ENCODE measurements at regions not wholly inside any gene's neighbourhood (a gene's known extent, or its start where the extent isn't known, plus 50 kb on each side); places are given as distances from the start of the nearest gene placed in this dataset.

- TF ChIP-seq ZFP3 (CRISPR knock-in tag; IDR thresholded peaks at IDR 0.05) (no peak), CSRNP3 (CRISPR knock-in tag; IDR thresholded peaks at IDR 0.05) (no peak), ZNF565 (CRISPR knock-in tag; conservative IDR thresholded peaks at IDR 0.05; ENCODE audit: low read depth) (no peak), CREB5 (CRISPR knock-in tag; IDR thresholded peaks at IDR 0.05; ENCODE audit: low read depth) (no peak), GLIS3 (CRISPR knock-in tag; IDR thresholded peaks at IDR 0.05) (no peak), POU6F1 (CRISPR knock-in tag; IDR thresholded peaks at IDR 0.05; ENCODE audit: borderline replicate concordance, low read depth) (no peak), ARNTL (CRISPR knock-in tag; IDR thresholded peaks at IDR 0.05; ENCODE audit: borderline replicate concordance, low read depth) (no peak), ISL1 (CRISPR knock-in tag; IDR thresholded peaks at IDR 0.05) (no peak), OSR1 (CRISPR knock-in tag; IDR thresholded peaks at IDR 0.05) (no peak), ZC3H10 (CRISPR knock-in tag; IDR thresholded peaks at IDR 0.05) (no peak), RARB (CRISPR knock-in tag; IDR thresholded peaks at IDR 0.05) (no peak), BACH2 (CRISPR knock-in tag; IDR thresholded peaks at IDR 0.05; ENCODE audit: borderline replicate concordance) (no peak), PATZ1 (CRISPR knock-in tag; IDR thresholded peaks at IDR 0.05; ENCODE audit: borderline replicate concordance) (no peak), ZNF70 (CRISPR knock-in tag; IDR thresholded peaks at IDR 0.05) (no peak)
Measured at GRCh38 chr3:88364926-88365325, 215.2 kb downstream of the C3orf38 start.

All from SK-N-SH treated with all-trans-retinoic acid at 6 μM for 48 hours (cell line).